ENCODE measurements at regions not wholly inside any gene's neighbourhood (a gene's known extent, or its start where the extent isn't known, plus 50 kb on each side); places are given as distances from the start of the nearest gene placed in this dataset.

DNA sequence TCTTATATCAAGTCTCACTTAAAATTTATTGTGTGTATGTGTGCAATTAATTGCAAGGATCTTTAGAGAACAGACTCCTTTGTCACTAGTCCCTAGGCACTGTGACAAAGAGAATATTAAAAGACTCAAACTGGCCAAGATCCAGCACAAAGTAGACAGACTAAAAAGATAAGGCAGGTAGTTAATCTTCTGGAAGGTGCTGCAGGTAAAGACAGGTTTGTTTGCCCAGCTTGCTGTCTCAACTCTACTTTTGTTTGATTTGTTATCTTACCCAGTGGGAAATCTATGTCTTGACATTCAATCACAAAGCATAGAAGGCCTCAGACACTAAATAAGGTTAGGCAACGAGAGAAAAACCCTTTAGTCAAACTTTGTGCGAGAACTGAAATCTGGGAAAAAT lies 807.9 kb upstream of the LRRN3 start:
- Histone ChIP-seq H3K36me3 (replicated peaks in 1 of 2; ENCODE audit: control insufficient read depth in 1 of 2, insufficient read depth in 2 of 2, low read length in 2 of 2) (no peaks in the 10 kb centered on the region), H3K27me3 (ENCODE audit: control insufficient read depth in 1 of 2, insufficient read depth in 2 of 2, low read length in 2 of 2) (no peaks in the 10 kb centered on the region), H4K20me1 (ENCODE audit: insufficient read depth, low read length) (no peaks in the 10 kb centered on the region), H3K79me2 (ENCODE audit: insufficient read depth, low read length) (no peaks in the 10 kb centered on the region), H3K9me3 (ENCODE audit: low read length) (no peaks in the 10 kb centered on the region), H3K4me1 (ENCODE audit: insufficient read depth, low read length) (no peaks in the 10 kb centered on the region), H2AFZ (ENCODE audit: low read length) (no peak overlapping the region), H3K4me3 (replicated peaks in 1 of 3; ENCODE audit: insufficient read depth in 1 of 3, low read depth in 2 of 3, low read length in 3 of 3) (no peak overlapping the region), H3K4me2 (ENCODE audit: low read depth, low read length) (no peak overlapping the region), H3K27ac (ENCODE audit: extremely low read length, insufficient read depth, low read length) (no peak overlapping the region), H3K9ac (ENCODE audit: insufficient read depth, low read depth, low read length) (no peak overlapping the region)
- ChIA-PET POLR2A (no interaction called here), CTCF (ENCODE audit: low intra/inter-chr PET ratio, low total read pairs) (no interaction called here)
- BruUV-seq (replicated peaks), result no TSS peak
- in situ Hi-C loops (cut with HindIII; ENCODE audit: extremely low pct_ligation_motif_present, low pct_unique_long_range_greater_than_20kb) (no loop called here), intact Hi-C loops (cut with micrococcal nuclease; ENCODE audit: unreplicated experiment) (no loop called here)
- ATAC-seq, result no peak
- FAIRE-seq, result no peak
- DNase-seq (ENCODE audit: low spot score), result no peak
- WGBS (ENCODE audit: low lambda C conversion rate), result 0% methylated on average over 2 of the region's 2 CpGs
- no peak for TF ChIP-seq ZNF574 (CRISPR knock-in tag; IDR thresholded peaks at IDR 0.05)
- TF ChIP-seq FOXO1 (CRISPR knock-in tag; IDR thresholded peaks at IDR 0.05), result no peak
- TF ChIP-seq ARHGAP35 (CRISPR knock-in tag; IDR thresholded peaks at IDR 0.05; ENCODE audit: borderline replicate concordance), result no peak
- no peak for TF ChIP-seq TFDP2 (CRISPR knock-in tag; IDR thresholded peaks at IDR 0.05)
- TF ChIP-seq PRDM15 (CRISPR knock-in tag; IDR thresholded peaks at IDR 0.05), result no peak
- no peak for TF ChIP-seq REST (IDR thresholded peaks at IDR 0.05; ENCODE audit: borderline replicate concordance in 1 of 2, low read depth in 1 of 2, low read length in 2 of 2)
- TF ChIP-seq ZNF260 (CRISPR knock-in tag; IDR thresholded peaks at IDR 0.05; ENCODE audit: borderline replicate concordance, low read depth), result no peak
- no peak for TF ChIP-seq BCL3 (CRISPR knock-in tag; IDR thresholded peaks at IDR 0.05)
